ENCODE measurements at regions not wholly inside any gene's neighbourhood (a gene's known extent, or its start where the extent isn't known, plus 50 kb on each side); places are given as distances from the start of the nearest gene placed in this dataset.

GRCh38 chr14:59069163-59069854 is 119.2 kb upstream of the DAAM1 start:
- Mint-ChIP-seq H3K4me1 (no peaks in the 10 kb centered on the region), H3K9me3 (peaks cover 0 to 3% (median 0%) of the 10 kb centered on the region in 7 donors), H3K27ac (no peak overlapping the region), H3K36me3 (no peaks in the 10 kb centered on the region), H3K4me3 (no peak overlapping the region), H3K27me3 (ENCODE audit: low read depth in 3 of 3) (peaks cover 0 to 1% (median 0%) of the 10 kb centered on the region in 3 donors)
- 100% methylated on average over 2 of the region's 9 CpGs for WGBS (ENCODE audit: insufficient coverage)
- no peak overlapping the region for H3K27ac ChIP-seq (ENCODE audit: low read depth in 1 of 2, low read length in 2 of 2)
- H3K4me2 ChIP-seq (replicated peaks; ENCODE audit: extremely low read depth, low read length, poor library complexity, severe bottlenecking), result no peak overlapping the region
- H3K9ac ChIP-seq (ENCODE audit: insufficient read depth, low read length, poor library complexity, severe bottlenecking), result no peak overlapping the region
- no peaks in the 10 kb centered on the region for H4K20me1 ChIP-seq (ENCODE audit: insufficient read depth, low read length)
- no peak for DNase-seq
- no peaks in the 10 kb centered on the region for H3K4me1 ChIP-seq (ENCODE audit: control insufficient read depth in 1 of 2, insufficient read depth in 2 of 2, low read length in 2 of 2)
- H3K9me3 ChIP-seq (replicated peaks in 1 of 2; ENCODE audit: control insufficient read depth in 1 of 2, insufficient read depth in 1 of 2, low read length in 2 of 2), result no peaks in the 10 kb centered on the region
- intact Hi-C loops (cut with micrococcal nuclease), result no loop called here
- no peak overlapping the region for H3K4me3 ChIP-seq (replicated peaks in 1 of 3; ENCODE audit: low read depth in 2 of 3, low read length in 3 of 3)
- no peaks in the 10 kb centered on the region for H3K36me3 ChIP-seq (replicated peaks in 1 of 2; ENCODE audit: control insufficient read depth in 1 of 2, insufficient read depth in 2 of 2, low read length in 2 of 2)
- no peak overlapping the region for H2AFZ ChIP-seq (ENCODE audit: insufficient read depth, low read depth, low read length, poor library complexity, severe bottlenecking)
- no peak for TF ChIP-seq CTCF (IDR thresholded peaks at IDR 0.05)
- no peaks in the 10 kb centered on the region for H3K79me2 ChIP-seq (ENCODE audit: insufficient read depth, low read length)
- no peaks in the 10 kb centered on the region for H3K27me3 ChIP-seq (ENCODE audit: control insufficient read depth in 2 of 2, insufficient read depth in 2 of 2, low read length in 2 of 2)

DNA sequence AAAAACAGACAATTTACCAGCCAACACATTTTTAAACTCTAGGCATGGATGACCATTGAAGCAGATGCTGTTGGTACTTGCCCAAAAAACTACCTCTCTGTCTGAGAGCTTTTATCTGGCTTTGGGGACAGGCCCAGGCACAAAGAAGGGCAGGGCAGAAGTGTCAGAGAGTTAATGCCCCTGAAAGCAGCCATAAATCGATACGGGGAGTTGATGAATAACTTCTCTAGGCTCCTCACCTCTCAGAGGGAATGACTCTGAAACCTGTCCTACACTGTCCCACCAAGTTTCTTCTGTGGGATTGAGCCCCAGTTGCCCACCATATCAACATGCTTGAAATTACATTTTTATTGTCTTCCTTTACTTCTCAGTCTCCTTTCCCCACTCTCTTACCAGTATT is 113.0 kb upstream of the DAAM1 start:
- no peak for TF ChIP-seq CTCF (IDR thresholded peaks at IDR 0.05)
- H3K4me1 Mint-ChIP-seq, result no peaks in the 10 kb centered on the region

More for the DNA sequence above, 113.0 kb upstream of the DAAM1 start:
- H3K4me3 ChIP-seq (replicated peaks in 1 of 3; ENCODE audit: low read depth in 2 of 3, low read length in 3 of 3), result no peak overlapping the region
- H3K27me3 ChIP-seq (ENCODE audit: control insufficient read depth in 2 of 2, insufficient read depth in 2 of 2, low read length in 2 of 2), result no peaks in the 10 kb centered on the region
- no peak overlapping the region for H3K27ac ChIP-seq (ENCODE audit: low read depth in 1 of 2, low read length in 2 of 2)
- no peak overlapping the region for H3K9ac ChIP-seq (ENCODE audit: insufficient read depth, low read length, poor library complexity, severe bottlenecking)
- no peaks in the 10 kb centered on the region for H3K79me2 ChIP-seq (ENCODE audit: insufficient read depth, low read length)
- intact Hi-C loops (cut with micrococcal nuclease), result no loop called here
- peaks cover 0 to 2% (median 2%) of the 10 kb centered on the region in 3 donors for H3K27me3 Mint-ChIP-seq (ENCODE audit: low read depth in 3 of 3)
- no peak overlapping the region for H3K4me2 ChIP-seq (replicated peaks; ENCODE audit: extremely low read depth, low read length, poor library complexity, severe bottlenecking)
- peaks cover 0 to 3% (median 0%) of the 10 kb centered on the region in 7 donors for H3K9me3 Mint-ChIP-seq
- H3K36me3 Mint-ChIP-seq, result no peaks in the 10 kb centered on the region
- H4K20me1 ChIP-seq (ENCODE audit: insufficient read depth, low read length), result no peaks in the 10 kb centered on the region
- WGBS (ENCODE audit: insufficient coverage), result no CpG with 5 or more reads among the region's 2 CpGs
- no peak overlapping the region for H2AFZ ChIP-seq (ENCODE audit: insufficient read depth, low read depth, low read length, poor library complexity, severe bottlenecking)
- H3K27ac Mint-ChIP-seq, result no peak overlapping the region
- DNase-seq, result no peak
- H3K4me3 Mint-ChIP-seq, result no peak overlapping the region
- no peaks in the 10 kb centered on the region for H3K9me3 ChIP-seq (replicated peaks in 1 of 2; ENCODE audit: control insufficient read depth in 1 of 2, insufficient read depth in 1 of 2, low read length in 2 of 2)
- H3K4me1 ChIP-seq (ENCODE audit: control insufficient read depth in 1 of 2, insufficient read depth in 2 of 2, low read length in 2 of 2), result no peaks in the 10 kb centered on the region
- no peaks in the 10 kb centered on the region for H3K36me3 ChIP-seq (replicated peaks in 1 of 2; ENCODE audit: control insufficient read depth in 1 of 2, insufficient read depth in 2 of 2, low read length in 2 of 2)

All from CD14-positive monocyte (primary cell).